ENCODE measurements at regions not wholly inside any gene's neighbourhood (a gene's known extent, or its start where the extent isn't known, plus 50 kb on each side); places are given as distances from the start of the nearest gene placed in this dataset.
"Not testable (repeated sequence)": the region's sequence is repeated elsewhere in the genome, so short reads cannot be mapped to it uniquely, and the experiment has no call there.

DNA sequence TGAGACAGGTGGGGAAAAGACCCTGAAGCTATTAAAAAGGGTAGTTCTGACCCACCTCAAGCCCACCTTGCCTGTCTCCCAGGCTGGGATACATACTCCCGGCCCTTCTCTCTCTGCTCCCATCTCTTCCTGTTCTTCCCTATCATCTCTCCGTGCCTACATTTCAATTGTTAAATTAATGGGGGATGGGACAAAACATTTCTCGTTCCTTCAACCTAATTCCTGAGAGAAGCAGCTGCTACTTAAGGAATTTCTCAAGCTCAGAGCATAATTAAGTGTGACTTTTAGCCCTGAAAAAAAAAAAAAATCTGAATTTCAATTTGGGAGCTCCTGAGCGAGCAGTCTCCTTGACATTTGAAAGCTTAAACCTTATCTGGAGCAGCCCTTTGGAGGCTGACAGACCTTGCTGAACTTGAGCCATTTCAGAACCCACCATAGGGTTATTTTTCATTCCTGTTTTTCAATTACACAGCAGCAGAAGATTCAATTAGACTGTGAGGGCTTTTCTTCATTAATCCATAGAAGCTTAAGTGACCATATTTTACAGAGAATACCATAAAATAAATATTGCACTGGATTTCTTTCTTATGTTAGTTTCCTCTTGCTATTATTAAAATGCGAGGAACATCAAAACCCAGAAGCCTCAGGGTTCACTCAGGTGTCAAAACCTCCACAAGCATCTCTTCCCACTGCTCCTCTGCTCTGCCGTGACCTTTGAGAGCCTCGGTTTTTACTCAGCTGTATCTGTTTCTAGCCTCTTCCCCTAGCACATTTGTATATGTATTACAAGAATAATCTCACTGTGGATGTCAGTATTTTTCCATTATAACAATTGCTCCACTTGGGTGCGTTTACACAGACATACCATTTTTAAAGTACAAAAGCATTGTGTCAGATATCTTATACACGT lies 125.7 kb downstream of the B3GNT2 start:
- H3K4me2 ChIP-seq: peak overlapping the region; percentile 62
- Mint-ChIP-seq H3K4me1 (peaks cover 27% of the 10 kb centered on the region), H3K9me3 (peaks cover 17% of the 10 kb centered on the region)

DNA sequence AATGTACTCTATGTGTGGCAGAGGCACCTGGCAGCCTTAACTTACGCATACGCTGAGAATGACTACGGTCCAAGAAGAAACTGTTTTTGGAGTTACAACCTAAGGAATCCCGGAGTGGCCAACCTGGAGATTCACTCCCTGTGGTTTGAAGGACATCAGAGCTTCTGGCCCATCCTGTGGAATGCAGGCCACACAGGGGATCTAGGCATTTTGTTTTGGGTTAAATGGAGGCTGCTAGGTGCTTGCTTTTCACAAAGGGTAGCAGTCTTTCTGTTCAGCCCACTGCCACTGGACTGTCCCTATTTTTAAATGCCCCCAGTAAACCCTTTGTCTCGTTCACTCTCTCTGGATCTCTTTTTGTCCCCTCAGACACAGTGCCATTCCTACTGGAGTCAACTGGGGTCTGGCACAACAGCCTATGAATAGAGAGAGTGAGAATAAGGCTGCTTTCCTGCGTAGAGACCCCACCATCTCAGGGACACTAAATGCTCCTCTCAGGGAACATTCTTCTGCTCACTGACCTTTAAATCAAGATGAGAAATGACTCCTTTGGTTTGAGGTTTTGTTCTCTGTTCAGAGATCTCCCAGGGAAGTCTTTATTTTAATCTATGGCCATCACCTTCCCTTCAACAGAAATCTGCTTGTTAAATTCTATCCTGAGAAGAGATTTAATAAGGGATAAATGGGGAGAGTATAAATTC lies 124.9 kb downstream of the B3GNT2 start:
- no peaks in the 10 kb centered on the region for H3K36me3 Mint-ChIP-seq
- H3K4me2 ChIP-seq: peak overlapping the region; percentile 62

More for the DNA sequence above, 125.7 kb downstream of the B3GNT2 start:
- no peak overlapping the region for H3K4me3 Mint-ChIP-seq
- H3K36me3 Mint-ChIP-seq: no peaks in the 10 kb centered on the region
- DNase-seq (ENCODE audit: low spot score): no peak
- Histone ChIP-seq H3K9me3 (ENCODE audit: low read depth) (no peaks in the 10 kb centered on the region), H3K4me1 (peaks cover 16% of the 10 kb centered on the region), H2AFZ (replicated peaks) (peak overlapping the region; percentile 18), H3K36me3 (no peaks in the 10 kb centered on the region), H3K27ac (peak overlapping the region; percentile 10), H3K4me3 (peak overlapping the region; percentile 15), H3K9ac (no peak overlapping the region), H4K20me1 (ENCODE audit: low read depth) (no peaks in the 10 kb centered on the region), H3K27me3 (no peaks in the 10 kb centered on the region), H3K79me2 (ENCODE audit: low read depth) (no peaks in the 10 kb centered on the region), H3F3A (ENCODE audit: low read depth) (peaks cover 15% of the 10 kb centered on the region)
- peaks cover 5% of the 10 kb centered on the region for H3K27me3 Mint-ChIP-seq (ENCODE audit: insufficient read depth, low read depth)
- peak overlapping the region; percentile 79 for H3K27ac Mint-ChIP-seq
- TF ChIP-seq, protein P1, sequence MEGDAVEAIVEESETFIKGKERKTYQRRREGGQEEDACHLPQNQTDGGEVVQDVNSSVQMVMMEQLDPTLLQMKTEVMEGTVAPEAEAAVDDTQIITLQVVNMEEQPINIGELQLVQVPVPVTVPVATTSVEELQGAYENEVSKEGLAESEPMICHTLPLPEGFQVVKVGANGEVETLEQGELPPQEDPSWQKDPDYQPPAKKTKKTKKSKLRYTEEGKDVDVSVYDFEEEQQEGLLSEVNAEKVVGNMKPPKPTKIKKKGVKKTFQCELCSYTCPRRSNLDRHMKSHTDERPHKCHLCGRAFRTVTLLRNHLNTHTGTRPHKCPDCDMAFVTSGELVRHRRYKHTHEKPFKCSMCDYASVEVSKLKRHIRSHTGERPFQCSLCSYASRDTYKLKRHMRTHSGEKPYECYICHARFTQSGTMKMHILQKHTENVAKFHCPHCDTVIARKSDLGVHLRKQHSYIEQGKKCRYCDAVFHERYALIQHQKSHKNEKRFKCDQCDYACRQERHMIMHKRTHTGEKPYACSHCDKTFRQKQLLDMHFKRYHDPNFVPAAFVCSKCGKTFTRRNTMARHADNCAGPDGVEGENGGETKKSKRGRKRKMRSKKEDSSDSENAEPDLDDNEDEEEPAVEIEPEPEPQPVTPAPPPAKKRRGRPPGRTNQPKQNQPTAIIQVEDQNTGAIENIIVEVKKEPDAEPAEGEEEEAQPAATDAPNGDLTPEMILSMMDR (IDR thresholded peaks at IDR 0.05): no peak

DNA sequence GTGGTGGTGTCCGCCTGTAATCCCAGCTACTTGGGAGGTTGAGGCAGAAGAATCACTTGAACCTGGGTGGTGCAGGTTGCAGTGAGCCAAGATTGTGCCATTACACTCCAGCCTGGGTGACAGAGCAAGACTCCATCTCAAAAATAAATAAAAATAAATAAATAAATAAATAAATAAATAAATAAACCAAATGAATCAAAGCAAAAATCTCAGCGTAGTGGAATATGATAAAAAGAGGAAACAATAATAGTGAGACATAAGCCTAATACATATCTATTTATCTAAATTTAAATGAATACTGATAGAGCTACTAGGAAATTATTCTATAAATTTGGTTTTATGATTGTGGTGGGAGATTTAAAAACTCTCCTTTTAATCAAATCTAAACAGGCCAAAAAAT lies 124.2 kb downstream of the B3GNT2 start:
- Histone ChIP-seq H3F3A (ENCODE audit: low read depth) (peaks cover 15% of the 10 kb centered on the region), H3K4me2 (peak overlapping the region; percentile 62), H3K4me1 (peaks cover 16% of the 10 kb centered on the region)
- not testable (repeated sequence) for DNase-seq (ENCODE audit: low spot score); H3K36me3 ChIP-seq; H3K4me3 ChIP-seq; H3K4me3 Mint-ChIP-seq; H2AFZ ChIP-seq (replicated peaks); H3K27me3 Mint-ChIP-seq (ENCODE audit: insufficient read depth, low read depth); H3K9me3 ChIP-seq (ENCODE audit: low read depth); H3K36me3 Mint-ChIP-seq; H3K9ac ChIP-seq; H3K79me2 ChIP-seq (ENCODE audit: low read depth); H3K9me3 Mint-ChIP-seq; H3K27ac ChIP-seq; H4K20me1 ChIP-seq (ENCODE audit: low read depth); H3K27me3 ChIP-seq; H3K27ac Mint-ChIP-seq
- H3K4me1 Mint-ChIP-seq: peaks cover 29% of the 10 kb centered on the region

More for the DNA sequence above, 124.9 kb downstream of the B3GNT2 start:
- Histone ChIP-seq H3K4me3 (peak overlapping the region; percentile 15), H2AFZ (replicated peaks) (peak overlapping the region; percentile 18), H3K27ac (peak overlapping the region; percentile 10), H4K20me1 (ENCODE audit: low read depth) (no peaks in the 10 kb centered on the region), H3K27me3 (no peaks in the 10 kb centered on the region), H3K79me2 (ENCODE audit: low read depth) (no peaks in the 10 kb centered on the region), H3K36me3 (no peaks in the 10 kb centered on the region), H3K4me1 (peaks cover 16% of the 10 kb centered on the region), H3F3A (ENCODE audit: low read depth) (peaks cover 15% of the 10 kb centered on the region), H3K9ac (no peak overlapping the region), H3K9me3 (ENCODE audit: low read depth) (no peaks in the 10 kb centered on the region)
- no peak overlapping the region for H3K4me3 Mint-ChIP-seq
- H3K27me3 Mint-ChIP-seq (ENCODE audit: insufficient read depth, low read depth): peaks cover 5% of the 10 kb centered on the region
- H3K4me1 Mint-ChIP-seq: peaks cover 27% of the 10 kb centered on the region
- H3K9me3 Mint-ChIP-seq: peaks cover 12% of the 10 kb centered on the region
- TF ChIP-seq, protein P1 (IDR thresholded peaks at IDR 0.05): no peak
- TF ChIP-seq EZH2phosphoT487 (IDR thresholded peaks at IDR 0.05) (no peak), EZH2 (IDR thresholded peaks at IDR 0.05) (no peak)
- DNase-seq (ENCODE audit: low spot score): peak; percentile 47
- H3K27ac Mint-ChIP-seq: peak overlapping the region; percentile 65
